Adrenal gland (tissue), 9 donors: ENCODE measurements at regions not wholly inside any gene's neighbourhood (a gene's known extent, or its start where the extent isn't known, plus 50 kb on each side); places are given as distances from the start of the nearest gene placed in this dataset.

ENCODE experiments used
- DNase-seq, 7 donors: peaks; one replicate each; pipeline ENCODE4 v3.0.0-alpha.2; 2019 to 2020
- H3K27ac ChIP-seq, 5 donors: fragments of 200-600 bp; sonication (generic) in 4 of 5; 1 replicate in 3 of 5; 2 replicates in 2 of 5; pipeline versions ENCODE4 v1.5.1 to v1.8.0; 2016 to 2020; ENCODE audit warnings: mild to moderate bottlenecking in 1 of 5
- H3K27me3 ChIP-seq: fragments of 200-600 bp; 2 replicates; pipeline ENCODE4 v1.8.0; 2021
- H3K36me3 ChIP-seq, 2 donors: fragments of 200-600 bp; replicated peaks in 1 of 2; 1 replicate in 1 of 2; 2 replicates in 1 of 2; pipeline versions ENCODE4 v1.5.1 to v1.8.0; 2018 to 2022
- H3K4me1 ChIP-seq, 2 donors: fragments of 200-600 bp; replicated peaks in 1 of 2; 1 replicate in 1 of 2; 2 replicates in 1 of 2; pipeline versions ENCODE4 v1.5.1 to v1.8.0; 2018 to 2021
- H3K4me3 ChIP-seq, 4 donors: fragments of 200-600 bp; sonication (generic) in 3 of 4; one replicate each; pipeline ENCODE4 v1.5.1; 2016 to 2018
- H3K9me3 ChIP-seq, 3 donors: fragments of 200-600 bp; sonication (generic) in 1 of 3; replicated peaks in 1 of 3; 1 replicate in 2 of 3; 2 replicates in 1 of 3; pipeline versions ENCODE4 v1.5.1 to v1.8.0; 2016 to 2021
- CTCF ChIP-seq, 6 experiments: fragments of 450-650 bp in 4 of 6; fragments of 200-600 bp in 2 of 6; sonication (generic) in 1 of 6; IDR thresholded peaks; 1 replicate in 5 of 6; 2 replicates in 1 of 6; pipeline versions ENCODE4 v1.5.1 to v1.8.0; 2016 to 2021; ENCODE audit warnings: antibody characterized with exemption in 6 of 6, mild to moderate bottlenecking in 2 of 6, moderate library complexity in 1 of 6
- POLR2A ChIP-seq, 2 donors: fragments of 450-650 bp; IDR thresholded peaks; one replicate each; pipeline ENCODE4 v1.6.1; 2017; ENCODE audit warnings: antibody characterized with exemption in 2 of 2, mild to moderate bottlenecking in 2 of 2, moderate library complexity in 1 of 2
- WGBS, 4 donors: extraction: QIAGEN DNeasy Blood & Tissue Kit in 2 of 4; methylation state at CpG; one replicate each; pipeline versions ENCODE4 v1.1.5 to v1.1.7; 2013 to 2017; 5-methylcytosine and 5-hydroxymethylcytosine counted together
- intact Hi-C, 2 donors: fragments of 100-400 bp; cut with DNase I; formaldehyde crosslinking; loops; one replicate each; pipeline versions ENCODE4 v1.14.1 to v1.15.0; 2022 to 2023
- donor health status: healthy with polysubstance abuse.
- donor health status: Bipolar disorder and iron deficiency.
- donor health status: DM: yes; HTN: yes; CAD: no.
- donor health status: DM: no; HTN: no; CAD: no.
- donor health status: DM: no; HTN: no; CAD: no.

DNA sequence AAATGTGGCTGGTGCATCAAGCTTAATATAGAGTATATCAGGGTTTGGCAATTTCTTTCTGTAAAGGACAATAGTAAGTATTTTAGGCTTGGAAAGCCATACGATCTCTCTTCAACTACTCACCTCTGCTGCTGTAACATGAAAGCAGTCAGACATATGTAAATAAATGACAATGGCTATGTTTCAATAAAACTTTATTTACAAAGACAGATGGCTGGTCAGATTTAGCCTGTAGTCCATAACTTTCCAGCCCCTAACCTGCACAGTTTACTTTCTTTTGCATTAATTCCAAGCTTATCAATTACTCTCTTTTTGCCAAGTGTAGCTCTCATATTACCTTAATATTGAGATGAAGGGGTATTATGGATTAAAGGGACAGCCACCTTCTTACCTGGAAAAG is 83.1 kb downstream of the LRATD1 start:
- H3K4me3 ChIP-seq, result no peak overlapping the region
- H3K4me1 ChIP-seq, result no peaks in the 10 kb centered on the region
- no peak for DNase-seq
- no peak overlapping the region for H3K27ac ChIP-seq
- no peaks in the 10 kb centered on the region for H3K27me3 ChIP-seq
- no peaks in the 10 kb centered on the region for H3K36me3 ChIP-seq
- intact Hi-C loops, result no loop called here
- H3K9me3 ChIP-seq, result no peaks in the 10 kb centered on the region
- TF ChIP-seq CTCF (IDR thresholded peaks at IDR 0.05) (no peak), POLR2A (IDR thresholded peaks at IDR 0.05) (no peak)
- WGBS, 4 donors, result 63 to 93% (median 82%) methylated on average over 1 of the region's 1 CpG

DNA sequence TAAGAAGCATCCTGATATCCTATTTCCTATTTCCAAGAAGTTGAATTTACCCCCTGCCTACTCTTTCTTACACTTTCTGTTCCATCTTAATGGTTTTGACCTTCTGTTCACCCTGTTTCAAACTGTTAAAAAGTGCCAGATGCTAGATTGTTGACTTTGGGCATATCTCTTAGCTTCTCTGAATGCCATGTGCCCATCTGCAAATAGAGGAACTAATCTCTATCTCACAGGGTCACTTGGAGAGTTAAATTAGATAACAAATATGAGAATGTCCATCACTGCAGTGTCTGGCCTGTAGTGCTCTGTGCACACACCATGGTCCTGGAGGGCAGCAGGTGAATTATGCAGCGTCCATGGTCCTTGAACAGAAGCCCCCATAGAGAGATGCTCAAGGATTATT is 83.8 kb downstream of the LRATD1 start:
- intact Hi-C loops, result no loop called here

GRCh38 chr2:14717131-14717530 is 84.6 kb downstream of the LRATD1 start:
- no peaks in the 10 kb centered on the region for H3K4me1 ChIP-seq
- DNase-seq, result no peak

More for the DNA sequence above, 83.8 kb downstream of the LRATD1 start:
- DNase-seq, result no peak
- Histone ChIP-seq H3K9me3 (no peaks in the 10 kb centered on the region), H3K4me1 (no peaks in the 10 kb centered on the region), H3K4me3 (no peak overlapping the region), H3K27ac (no peak overlapping the region), H3K27me3 (no peaks in the 10 kb centered on the region), H3K36me3 (no peaks in the 10 kb centered on the region)
- TF ChIP-seq POLR2A (IDR thresholded peaks at IDR 0.05), result no peak
- no peak for TF ChIP-seq CTCF (IDR thresholded peaks at IDR 0.05)
- 20 to 31% (median 28%) methylated on average over 1 of the region's 1 CpG for WGBS, 4 donors

DNA sequence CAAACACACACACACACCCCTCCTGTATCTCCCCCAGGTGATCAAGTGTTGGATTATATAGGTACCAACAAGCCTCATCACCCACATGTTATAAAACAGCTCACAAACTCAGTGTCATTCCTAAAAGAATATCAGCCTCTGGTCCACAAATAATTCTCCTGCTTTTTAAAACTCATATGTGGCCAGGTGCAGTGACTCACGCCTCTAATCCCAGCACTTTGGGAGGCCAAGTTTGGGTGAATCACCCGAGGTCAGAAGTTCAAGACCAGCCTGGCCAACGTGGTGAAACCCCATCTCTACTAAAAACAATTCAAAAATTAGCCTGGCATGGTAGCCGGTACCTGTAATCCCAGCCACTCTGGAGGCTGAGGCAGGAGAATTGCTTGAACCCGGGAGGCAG is 87.8 kb downstream of the LRATD1 start:
- TF ChIP-seq POLR2A (IDR thresholded peaks at IDR 0.05) (no peak), CTCF (IDR thresholded peaks at IDR 0.05) (no peak)
- H3K4me3 ChIP-seq, result no peak overlapping the region
- WGBS, 4 donors, result 65 to 83% (median 65%) methylated on average over 5 of the region's 5 CpGs
- intact Hi-C loops, result no loop called here
- no peaks in the 10 kb centered on the region for H3K36me3 ChIP-seq
- H3K27ac ChIP-seq, result no peak overlapping the region
- H3K9me3 ChIP-seq, result no peaks in the 10 kb centered on the region
- no peaks in the 10 kb centered on the region for H3K4me1 ChIP-seq
- no peaks in the 10 kb centered on the region for H3K27me3 ChIP-seq
- peak in 2 of 7 donors; percentile 8 to 18 for DNase-seq

More at GRCh38 chr2:14717131-14717530, 84.6 kb downstream of the LRATD1 start:
- Histone ChIP-seq H3K27ac (no peak overlapping the region), H3K36me3 (no peaks in the 10 kb centered on the region), H3K4me3 (no peak overlapping the region), H3K27me3 (no peaks in the 10 kb centered on the region), H3K9me3 (no peaks in the 10 kb centered on the region)
- WGBS, 4 donors, result 69 to 73% (median 71%) methylated on average over 3 of the region's 3 CpGs
- intact Hi-C loops, result no loop called here
- TF ChIP-seq POLR2A (IDR thresholded peaks at IDR 0.05), result no peak
- TF ChIP-seq CTCF (IDR thresholded peaks at IDR 0.05), result no peak
